Neuronal stem cell (in vitro differentiated cells): ENCODE measurements at regions not wholly inside any gene's neighbourhood (a gene's known extent, or its start where the extent isn't known, plus 50 kb on each side); places are given as distances from the start of the nearest gene placed in this dataset.

Source experiments
- DNase-seq: peaks from one replicate; pipeline ENCODE4 v3.0.0-alpha.2; 2013; ENCODE audit warnings: low spot score
- H2AFZ ChIP-seq: one replicate; pipeline ENCODE4 v1.6.1; 2013; ENCODE audit warnings: mild to moderate bottlenecking, low read length, inconsistent platforms
- H2AK5ac ChIP-seq: 2 replicates; pipeline ENCODE4 v1.6.1; 2013; ENCODE audit warnings: low read depth, mild to moderate bottlenecking, inconsistent platforms, low read length, moderate library complexity, mixed read lengths
- H2BK120ac ChIP-seq: 2 replicates; pipeline ENCODE4 v1.6.1; 2013; ENCODE audit warnings: low read depth, mild to moderate bottlenecking, inconsistent platforms, low read length, moderate library complexity, mixed read lengths
- H2BK12ac ChIP-seq: one replicate; pipeline ENCODE4 v1.6.1; 2013; ENCODE audit warnings: low read length, inconsistent platforms
- H2BK15ac ChIP-seq: 2 replicates; pipeline ENCODE4 v1.6.1; 2013; ENCODE audit warnings: mild to moderate bottlenecking, low read length, inconsistent platforms, mixed read lengths
- H2BK5ac ChIP-seq: one replicate; pipeline ENCODE4 v1.6.1; 2013; ENCODE audit warnings: inconsistent platforms, mild to moderate bottlenecking, low read length, moderate library complexity
- H3K14ac ChIP-seq: one replicate; pipeline ENCODE4 v1.6.1; 2013; ENCODE audit warnings: low read length, inconsistent platforms
- H3K18ac ChIP-seq: 2 replicates; pipeline ENCODE4 v1.6.1; 2013; ENCODE audit warnings: low read length, inconsistent platforms
- H3K23ac ChIP-seq: 2 replicates; pipeline ENCODE4 v1.6.1; 2013; ENCODE audit warnings: low read depth, mild to moderate bottlenecking, mixed read lengths, low read length, inconsistent platforms; ENCODE audit not compliant: poor library complexity
- H3K27ac ChIP-seq: replicated peaks from 3 replicates; pipeline ENCODE4 v1.5.1; 2013; ENCODE audit warnings: low read length, inconsistent platforms
- H3K27me3 ChIP-seq, 3 experiments: 2 replicates each; pipeline ENCODE4 v1.6.1; 2013; ENCODE audit warnings: low read length in 3 of 3, mild to moderate bottlenecking in 2 of 3, inconsistent platforms in 1 of 3, low read depth in 1 of 3, mixed read lengths in 1 of 3, moderate library complexity in 1 of 3; ENCODE audit not compliant: control insufficient read depth in 3 of 3, insufficient read depth in 3 of 3
- H3K36me3 ChIP-seq, 2 donors: replicated peaks in 1 of 2; 2 replicates each; pipeline ENCODE4 v1.6.1; 2013; ENCODE audit warnings: low read length in 2 of 2; ENCODE audit not compliant: control insufficient read depth in 2 of 2, insufficient read depth in 2 of 2
- H3K4ac ChIP-seq: 2 replicates; pipeline ENCODE4 v1.6.1; 2013; ENCODE audit warnings: inconsistent platforms, mild to moderate bottlenecking, low read length, moderate library complexity
- H3K4me1 ChIP-seq, 2 donors: 1 replicate in 1 of 2; 2 replicates in 1 of 2; pipeline ENCODE4 v1.6.1; 2013; ENCODE audit warnings: low read length in 2 of 2, low read depth in 1 of 2; ENCODE audit not compliant: control insufficient read depth in 2 of 2, insufficient read depth in 1 of 2
- H3K4me2 ChIP-seq: one replicate; pipeline ENCODE4 v1.6.1; 2013; ENCODE audit warnings: mild to moderate bottlenecking, low read length, inconsistent platforms; ENCODE audit not compliant: insufficient read depth, poor library complexity, severe bottlenecking
- H3K4me3 ChIP-seq, 2 donors: 2 replicates each; pipeline ENCODE4 v1.5.1; 2013; ENCODE audit warnings: low read length in 2 of 2, mild to moderate bottlenecking in 2 of 2, inconsistent platforms in 1 of 2, moderate library complexity in 1 of 2
- H3K79me1 ChIP-seq: one replicate; pipeline ENCODE4 v1.6.1; 2013; ENCODE audit warnings: low read depth, mild to moderate bottlenecking, inconsistent platforms, low read length, moderate library complexity
- H3K9ac ChIP-seq: one replicate; pipeline ENCODE4 v1.6.1; 2013; ENCODE audit warnings: mild to moderate bottlenecking, low read depth, low read length, inconsistent platforms; ENCODE audit not compliant: poor library complexity
- H3K9me3 ChIP-seq, 2 donors: replicated peaks in 1 of 2; 2 replicates each; pipeline versions ENCODE3 to v1.6.1; 2013; ENCODE audit warnings: low read length in 2 of 2, mild to moderate bottlenecking in 2 of 2, inconsistent platforms in 1 of 2, low read depth in 1 of 2, mixed read lengths in 1 of 2, moderate library complexity in 1 of 2; ENCODE audit not compliant: control insufficient read depth in 2 of 2, insufficient read depth in 1 of 2
- H4K8ac ChIP-seq: one replicate; pipeline ENCODE4 v1.6.1; 2013; ENCODE audit warnings: low read depth, mild to moderate bottlenecking, inconsistent platforms, low read length, moderate library complexity
- H4K91ac ChIP-seq: one replicate; pipeline ENCODE4 v1.6.1; 2013; ENCODE audit warnings: low read length, low read depth, mild to moderate bottlenecking, inconsistent platforms; ENCODE audit not compliant: poor library complexity
- WGBS, 2 donors: extraction: QIAGEN DNeasy Blood & Tissue Kit; methylation state at CpG; one replicate each; pipeline ENCODE4 v1.1.7; 2013; ENCODE audit warnings: missing lambda C conversion rate in 2 of 2, mixed read lengths in 1 of 2; ENCODE audit not compliant: insufficient read length in 2 of 2, insufficient replicate concordance in 1 of 2; ENCODE audit errors: extremely low coverage in 2 of 2; 5-methylcytosine and 5-hydroxymethylcytosine counted together

GRCh38 chr3:161600173-161600572 is 103.6 kb downstream of the OTOL1 start:
- WGBS, 2 donors: no CpG with 5 or more reads among the region's 5 CpGs
- Histone ChIP-seq H2BK12ac (no peak overlapping the region), H2AK5ac (no peak overlapping the region), H4K91ac (no peak overlapping the region), H3K79me1 (no peaks in the 10 kb centered on the region), H3K4ac (no peak overlapping the region), H3K27ac (no peak overlapping the region), H3K14ac (no peak overlapping the region), H2BK120ac (no peak overlapping the region), H3K23ac (no peak overlapping the region), H3K4me3 (no peak overlapping the region), H2BK15ac (no peak overlapping the region), H3K9me3 (no peaks in the 10 kb centered on the region), H2AFZ (no peak overlapping the region), H3K4me1 (peaks cover 0 to 3% of the 10 kb centered on the region in 2 donors), H3K18ac (no peak overlapping the region), H3K9ac (no peak overlapping the region), H3K4me2 (no peak overlapping the region), H2BK5ac (no peak overlapping the region), H3K36me3 (no peaks in the 10 kb centered on the region), H4K8ac (no peak overlapping the region), H3K27me3 (no peaks in the 10 kb centered on the region)
- no peak for DNase-seq

- no peak overlapping the region for H4K8ac ChIP-seq
- H3K23ac ChIP-seq: no peak overlapping the region
- no peaks in the 10 kb centered on the region for H3K36me3 ChIP-seq
- no peaks in the 10 kb centered on the region for H3K9me3 ChIP-seq
- no peak overlapping the region for H3K9ac ChIP-seq
- no peak overlapping the region for H3K14ac ChIP-seq
- no peak overlapping the region for H2BK15ac ChIP-seq
- H3K27ac ChIP-seq: no peak overlapping the region
- H4K91ac ChIP-seq: no peak overlapping the region
- no peaks in the 10 kb centered on the region for H3K27me3 ChIP-seq
- H2BK120ac ChIP-seq: no peak overlapping the region
- no peak overlapping the region for H3K4me2 ChIP-seq
- H2AK5ac ChIP-seq: no peak overlapping the region
- no peak overlapping the region for H2BK5ac ChIP-seq
- H3K18ac ChIP-seq: no peak overlapping the region
- H3K4me3 ChIP-seq: no peak overlapping the region
- WGBS, 2 donors: no CpG with 5 or more reads among the region's 1 CpG
- H3K4ac ChIP-seq: no peak overlapping the region
- H2BK12ac ChIP-seq: no peak overlapping the region
- no peak overlapping the region for H2AFZ ChIP-seq
- DNase-seq: no peak
- no peaks in the 10 kb centered on the region for H3K79me1 ChIP-seq
- peaks cover 0 to 3% of the 10 kb centered on the region in 2 donors for H3K4me1 ChIP-seq
Observed at GRCh38 chr3:161602475-161602874, 105.9 kb downstream of the OTOL1 start.

- Histone ChIP-seq H3K27ac (no peak overlapping the region), H2BK5ac (no peak overlapping the region), H2BK12ac (no peak overlapping the region), H3K9me3 (no peaks in the 10 kb centered on the region), H3K4me2 (no peak overlapping the region), H2AFZ (no peak overlapping the region), H3K79me1 (no peaks in the 10 kb centered on the region), H3K18ac (no peak overlapping the region), H2BK120ac (no peak overlapping the region), H2BK15ac (no peak overlapping the region), H2AK5ac (no peak overlapping the region), H4K8ac (no peak overlapping the region), H3K4ac (no peak overlapping the region), H4K91ac (no peak overlapping the region), H3K14ac (no peak overlapping the region), H3K23ac (no peak overlapping the region), H3K9ac (no peak overlapping the region), H3K4me1 (peaks cover 0 to 3% of the 10 kb centered on the region in 2 donors), H3K27me3 (no peaks in the 10 kb centered on the region), H3K4me3 (no peak overlapping the region), H3K36me3 (no peaks in the 10 kb centered on the region)
- no peak for DNase-seq
Observed at GRCh38 chr3:161602918-161603317, 106.3 kb downstream of the OTOL1 start.

DNA sequence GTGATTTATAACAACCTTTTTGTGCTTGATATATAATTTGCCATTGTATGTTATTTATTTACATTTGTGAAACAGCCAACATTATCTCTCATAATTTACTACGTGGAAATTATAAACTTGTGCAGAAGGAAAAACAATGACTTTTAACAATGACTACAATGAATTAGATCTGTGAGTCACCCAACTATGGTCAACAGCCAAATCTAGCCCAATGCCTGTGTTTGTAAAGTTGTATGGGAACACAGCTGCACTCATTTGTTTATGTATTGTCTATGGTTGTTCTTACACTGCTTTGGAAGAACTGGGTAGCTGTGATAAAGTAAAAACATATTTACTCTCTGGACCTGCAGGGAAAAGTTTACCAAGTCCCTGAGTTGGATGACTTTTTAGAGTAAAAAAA is 110.4 kb downstream of the OTOL1 start:
- H3K4me2 ChIP-seq: no peak overlapping the region
- no CpG with 5 or more reads among the region's 1 CpG for WGBS, 2 donors
- no peak overlapping the region for H2BK5ac ChIP-seq
- H3K4me1 ChIP-seq: no peaks in the 10 kb centered on the region
- no peak overlapping the region for H2BK15ac ChIP-seq
- no peak overlapping the region for H3K23ac ChIP-seq
- H2BK12ac ChIP-seq: no peak overlapping the region
- H3K18ac ChIP-seq: no peak overlapping the region
- H3K14ac ChIP-seq: no peak overlapping the region
- no peak overlapping the region for H3K4ac ChIP-seq
- H3K4me3 ChIP-seq: no peak overlapping the region
- no peak overlapping the region for H2AFZ ChIP-seq
- no peak overlapping the region for H2AK5ac ChIP-seq
- no peak overlapping the region for H2BK120ac ChIP-seq
- no peak overlapping the region for H3K9ac ChIP-seq
- no peaks in the 10 kb centered on the region for H3K9me3 ChIP-seq
- no peak overlapping the region for H3K27ac ChIP-seq
- no peak overlapping the region for H4K91ac ChIP-seq
- no peaks in the 10 kb centered on the region for H3K79me1 ChIP-seq
- no peaks in the 10 kb centered on the region for H3K36me3 ChIP-seq
- DNase-seq: no peak
- no peak overlapping the region for H4K8ac ChIP-seq
- no peaks in the 10 kb centered on the region for H3K27me3 ChIP-seq
